Upper lobe of left lung (tissue), 4 donors: ENCODE measurements at regions not wholly inside any gene's neighbourhood (a gene's known extent, or its start where the extent isn't known, plus 50 kb on each side); places are given as distances from the start of the nearest gene placed in this dataset.

ENCODE experiments used
- EP300 ChIP-seq, 4 donors: sonication (generic); formaldehyde crosslinking; IDR thresholded peaks; one replicate each; pipeline ENCODE4 v1.5.1; 2017; ENCODE audit warnings: antibody characterized with exemption in 4 of 4, control low read depth in 2 of 4
- POLR2A ChIP-seq, 4 donors: fragments of 450-650 bp; IDR thresholded peaks; one replicate each; pipeline ENCODE4 v1.5.1; 2016 to 2017; ENCODE audit warnings: antibody characterized with exemption in 4 of 4, mild to moderate bottlenecking in 2 of 4
- POLR2AphosphoS5 ChIP-seq, 2 donors: sonication (generic); formaldehyde crosslinking; IDR thresholded peaks; one replicate each; pipeline ENCODE4 v1.5.1; 2017; ENCODE audit warnings: antibody characterized with exemption in 2 of 2
- TF ChIP-seq, protein P1 (sequence below), 6 experiments: fragments of 450-650 bp in 4 of 6; fragments of 200-600 bp in 2 of 6; sonication (generic) in 2 of 6; IDR thresholded peaks; one replicate each; pipeline ENCODE4 v1.5.1; 2016 to 2019; ENCODE audit warnings: antibody characterized with exemption in 6 of 6

- TF ChIP-seq POLR2AphosphoS5 (IDR thresholded peaks at IDR 0.05) (no peak), POLR2A (IDR thresholded peaks at IDR 0.05) (no peak), EP300 (IDR thresholded peaks at IDR 0.05) (no peak)
- TF ChIP-seq, protein P1, sequence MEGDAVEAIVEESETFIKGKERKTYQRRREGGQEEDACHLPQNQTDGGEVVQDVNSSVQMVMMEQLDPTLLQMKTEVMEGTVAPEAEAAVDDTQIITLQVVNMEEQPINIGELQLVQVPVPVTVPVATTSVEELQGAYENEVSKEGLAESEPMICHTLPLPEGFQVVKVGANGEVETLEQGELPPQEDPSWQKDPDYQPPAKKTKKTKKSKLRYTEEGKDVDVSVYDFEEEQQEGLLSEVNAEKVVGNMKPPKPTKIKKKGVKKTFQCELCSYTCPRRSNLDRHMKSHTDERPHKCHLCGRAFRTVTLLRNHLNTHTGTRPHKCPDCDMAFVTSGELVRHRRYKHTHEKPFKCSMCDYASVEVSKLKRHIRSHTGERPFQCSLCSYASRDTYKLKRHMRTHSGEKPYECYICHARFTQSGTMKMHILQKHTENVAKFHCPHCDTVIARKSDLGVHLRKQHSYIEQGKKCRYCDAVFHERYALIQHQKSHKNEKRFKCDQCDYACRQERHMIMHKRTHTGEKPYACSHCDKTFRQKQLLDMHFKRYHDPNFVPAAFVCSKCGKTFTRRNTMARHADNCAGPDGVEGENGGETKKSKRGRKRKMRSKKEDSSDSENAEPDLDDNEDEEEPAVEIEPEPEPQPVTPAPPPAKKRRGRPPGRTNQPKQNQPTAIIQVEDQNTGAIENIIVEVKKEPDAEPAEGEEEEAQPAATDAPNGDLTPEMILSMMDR (IDR thresholded peaks at IDR 0.05): peak in 5 of 6 experiments; percentile 30 to 51 (median 39)
Measured at GRCh38 chr17:73956595-73957465, 246.6 kb upstream of the RPL38 start.
